ENCODE measurements at regions not wholly inside any gene's neighbourhood (a gene's known extent, or its start where the extent isn't known, plus 50 kb on each side); places are given as distances from the start of the nearest gene placed in this dataset.

DNA sequence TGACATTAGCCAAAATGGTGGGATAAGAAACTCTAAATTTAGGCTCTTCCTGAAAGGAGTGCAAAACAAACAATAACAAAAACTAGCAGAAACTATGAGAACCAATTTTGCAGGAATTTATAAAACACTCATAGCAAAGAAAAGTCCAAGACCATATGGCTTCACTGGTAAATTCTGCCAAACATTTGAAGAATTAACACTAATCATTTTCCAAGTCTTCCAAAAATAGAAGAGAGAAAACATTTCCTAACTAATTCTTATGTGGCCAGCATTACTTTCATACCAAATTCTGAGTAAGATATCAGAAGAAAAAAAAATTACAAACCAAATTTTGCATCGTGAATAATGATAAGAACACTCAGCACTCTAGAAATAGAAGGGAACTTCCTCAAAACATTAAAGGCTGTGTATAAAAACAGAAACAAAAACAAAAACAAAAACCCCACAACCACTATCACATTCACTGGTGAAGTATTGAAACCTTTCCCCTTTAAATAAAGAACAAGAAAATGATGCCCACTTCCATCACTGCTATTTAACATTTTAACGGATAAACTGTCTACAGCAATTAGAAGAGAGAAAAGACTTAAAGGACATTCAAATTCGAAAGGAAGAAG is 524.3 kb upstream of the GALNTL6 start:
- no peaks in the 10 kb centered on the region; the same call in 1 of the 2 replicates for H3K4me1 ChIP-seq (ENCODE audit: insufficient read depth)
- no peaks in the 10 kb centered on the region; the same call in 2 of the 3 replicates for H3K9me3 Mint-ChIP-seq
- no peaks in the 10 kb centered on the region; the same call in 2 of the 3 replicates for H3K4me1 Mint-ChIP-seq
- no peaks in the 10 kb centered on the region for H4K20me1 ChIP-seq (replicated peaks; ENCODE audit: insufficient read depth)
- H3K36me3 ChIP-seq (ENCODE audit: insufficient read depth): no peaks in the 10 kb centered on the region
- no peaks in the 10 kb centered on the region for H3K27me3 Mint-ChIP-seq (ENCODE audit: insufficient read depth, low read depth, poor library complexity)
- no peak for DNase-seq (ENCODE audit: low spot score)
- H3K4me3 Mint-ChIP-seq: no peak overlapping the region
- no peaks in the 10 kb centered on the region for H3K79me2 ChIP-seq (replicated peaks; ENCODE audit: insufficient read depth)
- H3F3A ChIP-seq (replicated peaks; ENCODE audit: low read depth): no peaks in the 10 kb centered on the region
- H3K4me2 ChIP-seq: no peak overlapping the region
- ATAC-seq: no peak
- no peaks in the 10 kb centered on the region for H3K36me3 Mint-ChIP-seq (ENCODE audit: low read depth)
- no peak for TF ChIP-seq POLR2AphosphoS5 (IDR thresholded peaks at IDR 0.05; ENCODE audit: low read depth)
- TF ChIP-seq, protein P1, sequence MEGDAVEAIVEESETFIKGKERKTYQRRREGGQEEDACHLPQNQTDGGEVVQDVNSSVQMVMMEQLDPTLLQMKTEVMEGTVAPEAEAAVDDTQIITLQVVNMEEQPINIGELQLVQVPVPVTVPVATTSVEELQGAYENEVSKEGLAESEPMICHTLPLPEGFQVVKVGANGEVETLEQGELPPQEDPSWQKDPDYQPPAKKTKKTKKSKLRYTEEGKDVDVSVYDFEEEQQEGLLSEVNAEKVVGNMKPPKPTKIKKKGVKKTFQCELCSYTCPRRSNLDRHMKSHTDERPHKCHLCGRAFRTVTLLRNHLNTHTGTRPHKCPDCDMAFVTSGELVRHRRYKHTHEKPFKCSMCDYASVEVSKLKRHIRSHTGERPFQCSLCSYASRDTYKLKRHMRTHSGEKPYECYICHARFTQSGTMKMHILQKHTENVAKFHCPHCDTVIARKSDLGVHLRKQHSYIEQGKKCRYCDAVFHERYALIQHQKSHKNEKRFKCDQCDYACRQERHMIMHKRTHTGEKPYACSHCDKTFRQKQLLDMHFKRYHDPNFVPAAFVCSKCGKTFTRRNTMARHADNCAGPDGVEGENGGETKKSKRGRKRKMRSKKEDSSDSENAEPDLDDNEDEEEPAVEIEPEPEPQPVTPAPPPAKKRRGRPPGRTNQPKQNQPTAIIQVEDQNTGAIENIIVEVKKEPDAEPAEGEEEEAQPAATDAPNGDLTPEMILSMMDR (conservative IDR thresholded peaks at IDR 0.05; ENCODE audit: low read depth in 2 of 2): no peak
- TF ChIP-seq EZH2 (IDR thresholded peaks at IDR 0.05; ENCODE audit: low read depth, unreplicated experiment): no peak
- no peak for TF ChIP-seq CREB1 (CRISPR knock-in tag; IDR thresholded peaks at IDR 0.05; ENCODE audit: low read depth)
- no peak for TF ChIP-seq STAT1 (IDR thresholded peaks at IDR 0.05; ENCODE audit: unreplicated experiment)
- no peak for TF ChIP-seq ZNF114 (CRISPR knock-in tag; IDR thresholded peaks at IDR 0.05)
- TF ChIP-seq, protein P2, sequence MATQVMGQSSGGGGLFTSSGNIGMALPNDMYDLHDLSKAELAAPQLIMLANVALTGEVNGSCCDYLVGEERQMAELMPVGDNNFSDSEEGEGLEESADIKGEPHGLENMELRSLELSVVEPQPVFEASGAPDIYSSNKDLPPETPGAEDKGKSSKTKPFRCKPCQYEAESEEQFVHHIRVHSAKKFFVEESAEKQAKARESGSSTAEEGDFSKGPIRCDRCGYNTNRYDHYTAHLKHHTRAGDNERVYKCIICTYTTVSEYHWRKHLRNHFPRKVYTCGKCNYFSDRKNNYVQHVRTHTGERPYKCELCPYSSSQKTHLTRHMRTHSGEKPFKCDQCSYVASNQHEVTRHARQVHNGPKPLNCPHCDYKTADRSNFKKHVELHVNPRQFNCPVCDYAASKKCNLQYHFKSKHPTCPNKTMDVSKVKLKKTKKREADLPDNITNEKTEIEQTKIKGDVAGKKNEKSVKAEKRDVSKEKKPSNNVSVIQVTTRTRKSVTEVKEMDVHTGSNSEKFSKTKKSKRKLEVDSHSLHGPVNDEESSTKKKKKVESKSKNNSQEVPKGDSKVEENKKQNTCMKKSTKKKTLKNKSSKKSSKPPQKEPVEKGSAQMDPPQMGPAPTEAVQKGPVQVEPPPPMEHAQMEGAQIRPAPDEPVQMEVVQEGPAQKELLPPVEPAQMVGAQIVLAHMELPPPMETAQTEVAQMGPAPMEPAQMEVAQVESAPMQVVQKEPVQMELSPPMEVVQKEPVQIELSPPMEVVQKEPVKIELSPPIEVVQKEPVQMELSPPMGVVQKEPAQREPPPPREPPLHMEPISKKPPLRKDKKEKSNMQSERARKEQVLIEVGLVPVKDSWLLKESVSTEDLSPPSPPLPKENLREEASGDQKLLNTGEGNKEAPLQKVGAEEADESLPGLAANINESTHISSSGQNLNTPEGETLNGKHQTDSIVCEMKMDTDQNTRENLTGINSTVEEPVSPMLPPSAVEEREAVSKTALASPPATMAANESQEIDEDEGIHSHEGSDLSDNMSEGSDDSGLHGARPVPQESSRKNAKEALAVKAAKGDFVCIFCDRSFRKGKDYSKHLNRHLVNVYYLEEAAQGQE (IDR thresholded peaks at IDR 0.05; ENCODE audit: unreplicated experiment): no peak
- no peak for TF ChIP-seq EZH2phosphoT487 (IDR thresholded peaks at IDR 0.05; ENCODE audit: unreplicated experiment)
- TF ChIP-seq, protein P3, sequence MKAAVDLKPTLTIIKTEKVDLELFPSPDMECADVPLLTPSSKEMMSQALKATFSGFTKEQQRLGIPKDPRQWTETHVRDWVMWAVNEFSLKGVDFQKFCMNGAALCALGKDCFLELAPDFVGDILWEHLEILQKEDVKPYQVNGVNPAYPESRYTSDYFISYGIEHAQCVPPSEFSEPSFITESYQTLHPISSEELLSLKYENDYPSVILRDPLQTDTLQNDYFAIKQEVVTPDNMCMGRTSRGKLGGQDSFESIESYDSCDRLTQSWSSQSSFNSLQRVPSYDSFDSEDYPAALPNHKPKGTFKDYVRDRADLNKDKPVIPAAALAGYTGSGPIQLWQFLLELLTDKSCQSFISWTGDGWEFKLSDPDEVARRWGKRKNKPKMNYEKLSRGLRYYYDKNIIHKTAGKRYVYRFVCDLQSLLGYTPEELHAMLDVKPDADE (IDR thresholded peaks at IDR 0.05): no peak
- TF ChIP-seq, protein P4, sequence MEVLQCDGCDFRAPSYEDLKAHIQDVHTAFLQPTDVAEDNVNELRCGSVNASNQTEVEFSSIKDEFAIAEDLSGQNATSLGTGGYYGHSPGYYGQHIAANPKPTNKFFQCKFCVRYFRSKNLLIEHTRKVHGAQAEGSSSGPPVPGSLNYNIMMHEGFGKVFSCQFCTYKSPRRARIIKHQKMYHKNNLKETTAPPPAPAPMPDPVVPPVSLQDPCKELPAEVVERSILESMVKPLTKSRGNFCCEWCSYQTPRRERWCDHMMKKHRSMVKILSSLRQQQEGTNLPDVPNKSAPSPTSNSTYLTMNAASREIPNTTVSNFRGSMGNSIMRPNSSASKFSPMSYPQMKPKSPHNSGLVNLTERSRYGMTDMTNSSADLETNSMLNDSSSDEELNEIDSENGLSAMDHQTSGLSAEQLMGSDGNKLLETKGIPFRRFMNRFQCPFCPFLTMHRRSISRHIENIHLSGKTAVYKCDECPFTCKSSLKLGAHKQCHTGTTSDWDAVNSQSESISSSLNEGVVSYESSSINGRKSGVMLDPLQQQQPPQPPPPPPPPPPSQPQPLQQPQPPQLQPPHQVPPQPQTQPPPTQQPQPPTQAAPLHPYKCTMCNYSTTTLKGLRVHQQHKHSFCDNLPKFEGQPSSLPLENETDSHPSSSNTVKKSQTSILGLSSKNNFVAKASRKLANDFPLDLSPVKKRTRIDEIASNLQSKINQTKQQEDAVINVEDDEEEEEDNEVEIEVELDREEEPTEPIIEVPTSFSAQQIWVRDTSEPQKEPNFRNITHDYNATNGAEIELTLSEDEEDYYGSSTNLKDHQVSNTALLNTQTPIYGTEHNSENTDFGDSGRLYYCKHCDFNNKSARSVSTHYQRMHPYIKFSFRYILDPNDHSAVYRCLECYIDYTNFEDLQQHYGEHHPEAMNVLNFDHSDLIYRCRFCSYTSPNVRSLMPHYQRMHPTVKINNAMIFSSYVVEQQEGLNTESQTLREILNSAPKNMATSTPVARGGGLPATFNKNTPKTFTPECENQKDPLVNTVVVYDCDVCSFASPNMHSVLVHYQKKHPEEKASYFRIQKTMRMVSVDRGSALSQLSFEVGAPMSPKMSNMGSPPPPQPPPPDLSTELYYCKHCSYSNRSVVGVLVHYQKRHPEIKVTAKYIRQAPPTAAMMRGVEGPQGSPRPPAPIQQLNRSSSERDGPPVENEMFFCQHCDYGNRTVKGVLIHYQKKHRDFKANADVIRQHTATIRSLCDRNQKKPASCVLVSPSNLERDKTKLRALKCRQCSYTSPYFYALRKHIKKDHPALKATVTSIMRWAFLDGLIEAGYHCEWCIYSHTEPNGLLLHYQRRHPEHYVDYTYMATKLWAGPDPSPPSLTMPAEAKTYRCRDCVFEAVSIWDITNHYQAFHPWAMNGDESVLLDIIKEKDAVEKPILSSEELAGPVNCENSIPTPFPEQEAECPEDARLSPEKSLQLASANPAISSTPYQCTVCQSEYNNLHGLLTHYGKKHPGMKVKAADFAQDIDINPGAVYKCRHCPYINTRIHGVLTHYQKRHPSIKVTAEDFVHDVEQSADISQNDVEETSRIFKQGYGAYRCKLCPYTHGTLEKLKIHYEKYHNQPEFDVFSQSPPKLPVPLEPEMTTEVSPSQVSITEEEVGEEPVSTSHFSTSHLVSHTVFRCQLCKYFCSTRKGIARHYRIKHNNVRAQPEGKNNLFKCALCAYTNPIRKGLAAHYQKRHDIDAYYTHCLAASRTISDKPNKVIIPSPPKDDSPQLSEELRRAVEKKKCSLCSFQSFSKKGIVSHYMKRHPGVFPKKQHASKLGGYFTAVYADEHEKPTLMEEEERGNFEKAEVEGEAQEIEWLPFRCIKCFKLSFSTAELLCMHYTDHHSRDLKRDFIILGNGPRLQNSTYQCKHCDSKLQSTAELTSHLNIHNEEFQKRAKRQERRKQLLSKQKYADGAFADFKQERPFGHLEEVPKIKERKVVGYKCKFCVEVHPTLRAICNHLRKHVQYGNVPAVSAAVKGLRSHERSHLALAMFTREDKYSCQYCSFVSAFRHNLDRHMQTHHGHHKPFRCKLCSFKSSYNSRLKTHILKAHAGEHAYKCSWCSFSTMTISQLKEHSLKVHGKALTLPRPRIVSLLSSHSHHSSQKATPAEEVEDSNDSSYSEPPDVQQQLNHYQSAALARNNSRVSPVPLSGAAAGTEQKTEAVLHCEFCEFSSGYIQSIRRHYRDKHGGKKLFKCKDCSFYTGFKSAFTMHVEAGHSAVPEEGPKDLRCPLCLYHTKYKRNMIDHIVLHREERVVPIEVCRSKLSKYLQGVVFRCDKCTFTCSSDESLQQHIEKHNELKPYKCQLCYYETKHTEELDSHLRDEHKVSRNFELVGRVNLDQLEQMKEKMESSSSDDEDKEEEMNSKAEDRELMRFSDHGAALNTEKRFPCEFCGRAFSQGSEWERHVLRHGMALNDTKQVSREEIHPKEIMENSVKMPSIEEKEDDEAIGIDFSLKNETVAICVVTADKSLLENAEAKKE (CRISPR knock-in tag; IDR thresholded peaks at IDR 0.05): no peak
- no peak for TF ChIP-seq NANOG (IDR thresholded peaks at IDR 0.05; ENCODE audit: borderline replicate concordance)
- peak overlapping the region; percentile 53; the same call in 1 of the 2 replicates for H3K27ac Mint-ChIP-seq
- no peak overlapping the region for H3K4me3 ChIP-seq
- no peaks in the 10 kb centered on the region for H3K9me2 ChIP-seq (ENCODE audit: insufficient read depth)
- no peaks in the 10 kb centered on the region for H3K27me3 ChIP-seq (ENCODE audit: insufficient read depth)
- H3K27ac ChIP-seq (ENCODE audit: low read depth): no peak overlapping the region
- H2AFZ ChIP-seq: no peak overlapping the region

Measured in GM23338 (cell line).